Vagina (tissue), 2 donors: ENCODE measurements at regions not wholly inside any gene's neighbourhood (a gene's known extent, or its start where the extent isn't known, plus 50 kb on each side); places are given as distances from the start of the nearest gene placed in this dataset.

Experiments used
- CTCF ChIP-seq, 3 experiments: fragments of 450-650 bp in 2 of 3; fragments of 200-600 bp in 1 of 3; sonication (generic) in 1 of 3; IDR thresholded peaks; one replicate each; pipeline ENCODE4 v1.5.1; 2017 to 2019; ENCODE audit warnings: antibody characterized with exemption in 3 of 3, mild to moderate bottlenecking in 2 of 3, moderate library complexity in 2 of 3
- POLR2AphosphoS5 ChIP-seq, 2 donors: sonication (generic); formaldehyde crosslinking; IDR thresholded peaks; one replicate each; pipeline ENCODE4 v1.9.0; 2017; ENCODE audit warnings: antibody characterized with exemption in 2 of 2, mild to moderate bottlenecking in 2 of 2, low read depth in 1 of 2; ENCODE audit not compliant: insufficient read depth in 1 of 2

GRCh38 chr9:30060976-30061375 is 2323.5 kb upstream of the ACO1 start:
- no peak for TF ChIP-seq CTCF (IDR thresholded peaks at IDR 0.05)
- TF ChIP-seq POLR2AphosphoS5 (IDR thresholded peaks at IDR 0.05; ENCODE audit: insufficient read depth in 1 of 2, low read depth in 1 of 2): no peak
